ENCODE measurements at regions not wholly inside any gene's neighbourhood (a gene's known extent, or its start where the extent isn't known, plus 50 kb on each side); places are given as distances from the start of the nearest gene placed in this dataset.
"Not testable (repeated sequence)": the region's sequence is repeated elsewhere in the genome, so short reads cannot be mapped to it uniquely, and the experiment has no call there.

DNA sequence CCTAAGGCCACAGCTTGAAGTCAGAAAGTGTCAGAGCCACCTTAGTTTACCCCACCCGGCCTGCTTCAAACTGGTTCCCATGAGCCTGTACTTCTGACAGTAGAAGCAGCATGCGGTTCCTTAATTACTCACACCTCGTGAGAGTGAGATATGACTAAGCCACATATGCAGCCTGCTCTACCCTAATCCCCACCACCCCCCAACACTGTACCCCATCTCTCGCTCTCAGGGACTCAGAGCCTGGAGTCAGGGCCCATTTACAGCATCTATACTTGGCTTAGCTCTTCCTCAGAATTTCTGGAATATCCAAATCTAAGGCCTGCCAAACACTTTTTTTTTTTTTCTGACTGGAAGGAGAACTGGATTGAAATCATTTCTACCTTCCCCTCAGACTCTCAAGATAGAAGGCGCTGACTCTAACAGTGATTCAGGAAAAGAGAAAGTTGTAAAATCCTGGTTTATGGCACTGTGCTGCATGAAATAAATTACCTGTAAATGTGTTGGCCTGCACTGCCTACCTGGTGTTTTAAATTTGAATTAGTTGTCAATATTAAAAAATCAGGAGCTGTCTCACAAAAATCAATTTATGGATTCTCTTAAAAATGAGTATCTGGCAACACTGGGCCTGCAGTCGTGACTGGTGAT lies 360.0 kb downstream of the RND3 start:
- no peak for DNase-seq (ENCODE audit: extremely low read depth in 1 of 11, low read depth in 9 of 11, low spot score in 4 of 11)

DNA sequence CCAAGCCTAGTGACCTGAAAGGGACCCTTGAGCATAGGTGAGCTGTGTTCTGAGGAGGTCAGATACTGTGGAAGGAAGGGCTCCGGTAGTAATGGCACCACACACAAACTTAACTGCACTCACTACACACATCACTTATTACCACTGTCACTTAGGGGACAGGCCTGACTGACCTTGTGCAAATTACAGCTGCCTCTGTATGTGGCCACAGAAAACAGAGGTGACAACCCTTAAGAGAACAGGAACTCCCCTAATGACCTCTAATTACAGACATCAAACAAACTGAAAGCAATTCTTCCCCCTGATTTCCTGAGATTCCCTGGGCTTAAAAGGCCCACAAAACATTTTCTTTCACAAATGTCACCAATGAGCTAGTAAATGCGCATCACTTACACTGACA lies 360.6 kb downstream of the RND3 start:
- no peak for DNase-seq (ENCODE audit: extremely low read depth in 1 of 11, low read depth in 9 of 11, low spot score in 4 of 11)

DNA sequence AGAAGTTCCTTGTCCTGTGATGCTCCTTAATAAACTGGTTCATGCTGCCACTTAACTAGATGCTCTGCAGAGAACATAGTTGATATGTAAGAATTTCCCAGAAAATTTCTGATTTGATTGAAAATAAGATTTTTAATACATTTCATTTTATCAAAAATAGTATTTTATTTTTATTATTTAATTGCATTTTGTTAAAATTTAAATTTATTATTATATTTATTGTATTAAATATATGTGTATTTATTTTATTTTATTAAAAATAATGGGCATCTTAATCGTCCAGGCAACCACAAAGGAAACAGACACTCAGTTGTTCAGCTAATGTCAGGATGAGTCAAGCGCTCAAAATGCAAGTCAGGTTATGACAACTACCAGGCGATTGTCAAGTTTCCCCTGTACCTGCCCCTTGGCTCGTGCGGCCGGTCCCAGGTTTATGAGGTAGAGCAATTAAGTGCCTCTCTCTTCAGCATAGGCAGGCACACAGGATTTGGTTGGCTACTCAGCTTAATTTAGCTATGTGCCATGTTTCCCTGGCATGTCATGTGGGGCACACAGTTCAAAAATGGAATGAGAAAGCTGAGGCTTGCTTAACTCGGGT lies 361.2 kb downstream of the RND3 start:
- no peak for DNase-seq (ENCODE audit: extremely low read depth in 1 of 11, low read depth in 9 of 11, low spot score in 4 of 11)

DNA sequence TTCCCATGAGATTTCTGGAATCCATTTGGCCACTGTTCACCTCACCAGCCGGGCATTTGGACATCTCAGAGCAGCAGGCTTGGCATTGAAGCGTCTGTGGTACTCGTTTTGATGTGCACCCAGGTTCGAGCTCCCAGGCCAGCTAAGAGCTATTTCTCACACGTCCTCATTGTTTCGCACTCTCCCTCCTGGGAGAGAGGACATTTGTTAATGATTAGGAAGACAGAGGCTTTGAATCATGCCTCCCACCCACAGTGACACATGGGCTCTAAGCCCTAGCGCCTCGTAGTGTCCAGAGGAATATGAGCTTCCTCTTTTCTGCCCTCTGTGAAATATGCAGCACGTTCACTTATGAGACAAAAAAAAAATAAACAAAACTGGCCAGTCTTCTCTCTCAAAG lies 361.8 kb downstream of the RND3 start:
- DNase-seq (ENCODE audit: extremely low read depth in 1 of 11, low read depth in 9 of 11, low spot score in 4 of 11), result no peak

GRCh38 chr2:150125188-150125587 lies 362.3 kb downstream of the RND3 start:
- no peak for DNase-seq (ENCODE audit: extremely low read depth in 1 of 11, low read depth in 9 of 11, low spot score in 4 of 11)

GRCh38 chr2:150124739-150125138 lies 362.7 kb downstream of the RND3 start:
- DNase-seq (ENCODE audit: extremely low read depth in 1 of 11, low read depth in 9 of 11, low spot score in 4 of 11), result no peak

- no peak for DNase-seq (ENCODE audit: extremely low read depth in 1 of 11, low read depth in 9 of 11, low spot score in 4 of 11)
Observed at GRCh38 chr2:150122871-150123613, 364.4 kb downstream of the RND3 start.

DNA sequence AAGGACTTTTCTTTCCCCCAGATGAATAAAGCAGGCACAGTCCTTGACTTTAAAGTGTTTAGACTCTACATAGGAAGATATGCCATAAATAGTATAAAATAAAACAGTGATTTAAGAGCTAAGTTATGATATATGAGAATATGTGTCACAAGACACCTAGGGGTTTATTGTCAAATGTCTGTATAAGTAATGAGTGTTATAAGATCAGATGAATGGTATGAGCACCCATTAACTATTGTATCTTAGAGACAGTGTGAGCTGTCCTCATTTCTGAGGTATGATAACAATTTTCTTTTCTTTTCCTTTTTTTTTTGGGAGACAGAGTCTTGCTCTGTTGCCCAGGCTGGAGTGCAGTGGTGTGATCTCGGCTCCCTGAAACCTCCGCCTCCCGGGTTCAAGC lies 365.3 kb downstream of the RND3 start:
- no peak for DNase-seq (ENCODE audit: extremely low read depth in 1 of 11, low read depth in 9 of 11, low spot score in 4 of 11)

- DNase-seq (ENCODE audit: extremely low read depth in 1 of 11, low read depth in 9 of 11, low spot score in 4 of 11), result no peak
Observed at GRCh38 chr2:150120326-150120955, 367.0 kb downstream of the RND3 start.

DNA sequence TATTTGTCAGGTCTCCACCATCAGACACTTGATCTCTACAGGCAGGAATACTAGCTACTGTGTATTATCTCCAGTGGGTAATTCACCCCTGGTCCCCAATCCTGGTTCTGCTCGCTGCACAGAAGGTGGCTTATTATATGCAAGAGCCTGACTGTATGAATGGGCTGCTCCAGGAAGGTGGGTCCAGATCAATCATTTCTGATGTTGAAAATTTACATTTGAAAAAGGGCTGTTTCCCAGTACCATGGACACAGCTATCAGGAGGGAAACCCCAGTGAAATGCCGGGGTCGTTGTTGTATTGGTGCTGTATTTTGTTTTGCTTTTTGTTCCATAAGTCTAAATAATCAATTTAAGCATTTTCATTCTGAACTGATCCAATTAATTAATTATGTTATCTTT lies 367.6 kb downstream of the RND3 start:
- DNase-seq (ENCODE audit: extremely low read depth in 1 of 11, low read depth in 9 of 11, low spot score in 4 of 11), result no peak

- not testable (repeated sequence) for DNase-seq (ENCODE audit: extremely low read depth in 1 of 11, low read depth in 9 of 11, low spot score in 4 of 11)
Observed at GRCh38 chr2:150114089-150114488, 373.4 kb downstream of the RND3 start.

GRCh38 chr2:150110548-150110947 lies 376.9 kb downstream of the RND3 start:
- DNase-seq (ENCODE audit: extremely low read depth in 1 of 11, low read depth in 9 of 11, low spot score in 4 of 11), result no peak

GRCh38 chr2:150109912-150110311 lies 377.6 kb downstream of the RND3 start:
- no peak for DNase-seq (ENCODE audit: extremely low read depth in 1 of 11, low read depth in 9 of 11, low spot score in 4 of 11)

DNA sequence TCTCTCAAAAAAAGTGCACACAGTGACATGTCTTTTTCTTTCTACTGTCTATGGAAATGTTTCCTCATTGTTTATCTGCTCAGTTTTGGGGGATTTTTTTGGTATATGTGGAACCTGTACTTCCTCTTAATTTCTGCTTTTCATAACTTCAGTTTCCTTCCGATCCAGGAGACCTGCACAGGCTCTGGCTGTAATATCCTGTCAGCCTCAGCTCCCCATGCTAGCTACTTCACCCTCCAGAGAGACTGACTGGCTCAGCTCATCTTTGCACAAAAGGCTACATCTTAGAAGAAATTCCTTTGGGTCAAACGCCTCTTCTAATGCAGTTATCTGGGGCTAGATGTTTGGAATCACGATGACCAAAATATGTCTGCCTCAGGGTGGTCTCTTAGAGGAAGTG lies 378.4 kb downstream of the RND3 start:
- DNase-seq (ENCODE audit: extremely low read depth in 1 of 11, low read depth in 9 of 11, low spot score in 4 of 11), result no peak

GRCh38 chr2:150107816-150108215 lies 379.7 kb downstream of the RND3 start:
- no peak for DNase-seq (ENCODE audit: extremely low read depth in 1 of 11, low read depth in 9 of 11, low spot score in 4 of 11)

DNA sequence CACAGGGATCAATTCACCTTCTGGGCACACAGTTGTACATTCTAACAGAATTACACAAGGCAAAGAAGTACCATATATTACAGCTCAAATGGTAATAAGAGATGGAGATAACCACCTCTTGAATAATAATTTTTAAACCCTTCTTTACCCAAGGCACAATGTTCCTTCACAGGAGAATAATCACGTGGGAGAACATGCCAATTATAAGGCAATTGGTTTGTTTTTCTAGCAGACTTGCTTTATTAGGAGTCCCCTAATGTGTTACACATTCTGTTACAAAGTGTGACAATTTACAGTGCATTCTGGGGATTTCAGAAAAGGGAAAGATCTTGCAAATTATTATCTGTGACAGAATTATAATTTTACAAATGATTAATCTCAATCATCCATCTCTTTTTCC lies 380.3 kb downstream of the RND3 start:
- no peak for DNase-seq (ENCODE audit: extremely low read depth in 1 of 11, low read depth in 9 of 11, low spot score in 4 of 11)

DNA sequence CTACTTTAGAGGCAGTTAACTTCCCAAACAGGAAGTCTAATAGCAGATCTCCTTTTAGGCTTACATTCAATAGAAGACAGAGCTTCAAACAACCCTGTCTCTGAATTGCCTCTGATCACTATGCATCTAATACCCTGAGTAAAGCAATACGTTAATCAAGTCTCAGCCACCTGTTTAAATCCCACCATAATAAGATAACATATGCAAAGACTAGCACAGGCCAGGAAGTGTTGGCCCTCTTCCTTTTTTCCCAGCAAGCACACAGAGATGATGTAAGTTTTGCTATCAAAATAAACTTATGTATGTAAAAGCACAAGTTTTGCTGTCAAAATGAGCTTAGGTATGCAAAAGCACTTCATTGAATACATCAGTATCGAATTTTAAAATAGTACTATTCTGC lies 385.5 kb downstream of the RND3 start:
- DNase-seq (ENCODE audit: extremely low read depth in 1 of 11, low read depth in 9 of 11, low spot score in 4 of 11), result no peak

GRCh38 chr2:150100834-150101233 lies 386.6 kb downstream of the RND3 start:
- DNase-seq (ENCODE audit: extremely low read depth in 1 of 11, low read depth in 9 of 11, low spot score in 4 of 11), result no peak

GRCh38 chr2:150100336-150100735 lies 387.1 kb downstream of the RND3 start:
- DNase-seq (ENCODE audit: extremely low read depth in 1 of 11, low read depth in 9 of 11, low spot score in 4 of 11), result no peak

DNA sequence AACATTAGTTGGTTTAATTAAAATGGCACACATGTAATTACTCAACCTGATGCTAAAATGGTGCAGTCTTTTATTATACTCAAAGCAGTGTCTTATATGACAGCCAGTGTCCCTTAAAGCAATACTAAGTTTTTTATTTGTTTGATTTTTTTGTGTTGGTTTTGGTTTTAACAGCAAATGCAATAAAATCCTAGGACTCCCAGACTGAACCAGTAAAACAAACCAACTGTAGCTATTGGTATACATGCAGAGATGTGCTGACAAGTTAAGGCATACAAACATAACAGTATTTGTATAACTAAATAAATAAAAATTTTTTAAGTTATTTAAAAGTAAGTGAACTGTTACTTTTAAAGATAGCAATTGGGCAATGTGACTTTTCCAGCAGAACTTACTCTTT lies 387.7 kb downstream of the RND3 start:
- no peak for DNase-seq (ENCODE audit: extremely low read depth in 1 of 11, low read depth in 9 of 11, low spot score in 4 of 11)

Measured in renal cortex interstitium (tissue), 11 donors.